NCI-H1092 (cell line): ENCODE measurements at regions not wholly inside any gene's neighbourhood (a gene's known extent, or its start where the extent isn't known, plus 50 kb on each side); places are given as distances from the start of the nearest gene placed in this dataset.
"Not testable (repeated sequence)": the region's sequence is repeated elsewhere in the genome, so short reads cannot be mapped to it uniquely, and the experiment has no call there.

Experiments
- DNase-seq: peaks from one replicate; lab custom pipeline; 2025; lab: John Stamatoyannopoulos, UW

- DNase-seq = no peak
Measured at GRCh38 chr7:152541892-152542291, 106.1 kb upstream of the KMT2C start.

- not testable (repeated sequence) for DNase-seq
Measured at GRCh38 chr7:152539190-152539495, 103.3 kb upstream of the KMT2C start.

GRCh38 chr7:152538346-152539189, 102.8 kb upstream of the KMT2C start:
- not testable (repeated sequence) for DNase-seq

GRCh38 chr7:152537639-152538038, 101.8 kb upstream of the KMT2C start:
- DNase-seq = no peak

GRCh38 chr7:152528612-152529011, 92.8 kb upstream of the KMT2C start:
- no peak for DNase-seq

GRCh38 chr7:152527610-152528032, 91.8 kb upstream of the KMT2C start:
- DNase-seq = no peak

- DNase-seq = no peak
Measured at GRCh38 chr7:152523916-152524315, 88.1 kb upstream of the KMT2C start.

- DNase-seq = peak; percentile 92
Measured at GRCh38 chr7:152522571-152523067, 86.8 kb upstream of the KMT2C start.

GRCh38 chr7:152521420-152522337, 85.9 kb upstream of the KMT2C start:
- DNase-seq = no peak

GRCh38 chr7:152520861-152521302, 85.1 kb upstream of the KMT2C start:
- DNase-seq = no peak

GRCh38 chr7:152519290-152519689, 83.5 kb upstream of the KMT2C start:
- no peak for DNase-seq

- DNase-seq = no peak
Measured at GRCh38 chr7:152516216-152516615, 80.4 kb upstream of the KMT2C start.

- not testable (repeated sequence) for DNase-seq
Measured at GRCh38 chr7:152515266-152515950, 79.6 kb upstream of the KMT2C start.

GRCh38 chr7:152514771-152515105, 78.9 kb upstream of the KMT2C start:
- DNase-seq = no peak

- DNase-seq = no peak
Measured at GRCh38 chr7:152513861-152514770, 78.3 kb upstream of the KMT2C start.

- DNase-seq = no peak
Measured at GRCh38 chr7:152512706-152513105, 76.9 kb upstream of the KMT2C start.

- no peak for DNase-seq
Measured at GRCh38 chr7:152511736-152512135, 75.9 kb upstream of the KMT2C start.

- no peak for DNase-seq
Measured at GRCh38 chr7:152508701-152509100, 72.9 kb upstream of the KMT2C start.

- DNase-seq = no peak
Measured at GRCh38 chr7:152505606-152506005, 69.8 kb upstream of the KMT2C start.

GRCh38 chr7:152504816-152505215, 69.0 kb upstream of the KMT2C start:
- no peak for DNase-seq

GRCh38 chr7:152504367-152504766, 68.6 kb upstream of the KMT2C start:
- DNase-seq = no peak
